ENCODE measurements at regions not wholly inside any gene's neighbourhood (a gene's known extent, or its start where the extent isn't known, plus 50 kb on each side); places are given as distances from the start of the nearest gene placed in this dataset.

- H3K4me3 ChIP-seq (ENCODE audit: low read length) = no peak overlapping the region
- no peak for TF ChIP-seq CTCF (IDR thresholded peaks at IDR 0.05; ENCODE audit: insufficient read depth, low read depth, low read length, missing control alignments)
- no peak for DNase-seq (ENCODE audit: low read depth)
These were observed 131.9 kb downstream of the ZNF326 start for GRCh38 chr1:90126834-90127233.

GRCh38 chr1:90122654-90123340, 127.9 kb downstream of the ZNF326 start:
- no peak for DNase-seq (ENCODE audit: low read depth)
- no peak for TF ChIP-seq CTCF (IDR thresholded peaks at IDR 0.05; ENCODE audit: insufficient read depth, low read depth, low read length, missing control alignments)
- H3K4me3 ChIP-seq (ENCODE audit: low read length) = no peak overlapping the region

- peak; percentile 65 for DNase-seq (ENCODE audit: low read depth)
- H3K4me3 ChIP-seq (ENCODE audit: low read length) = no peak overlapping the region
- TF ChIP-seq CTCF (IDR thresholded peaks at IDR 0.05; ENCODE audit: insufficient read depth, low read depth, low read length, missing control alignments) = peak; percentile 69
These were observed 119.7 kb downstream of the ZNF326 start for GRCh38 chr1:90114521-90115141.

GRCh38 chr1:90107990-90108389, 113.1 kb downstream of the ZNF326 start:
- DNase-seq (ENCODE audit: low read depth) = no peak
- no peak for TF ChIP-seq CTCF (IDR thresholded peaks at IDR 0.05; ENCODE audit: insufficient read depth, low read depth, low read length, missing control alignments)
- H3K4me3 ChIP-seq (ENCODE audit: low read length) = no peak overlapping the region

- no peak for TF ChIP-seq CTCF (IDR thresholded peaks at IDR 0.05; ENCODE audit: insufficient read depth, low read depth, low read length, missing control alignments)
- H3K4me3 ChIP-seq (ENCODE audit: low read length) = no peak overlapping the region
- DNase-seq (ENCODE audit: low read depth) = no peak
These were observed 111.4 kb downstream of the ZNF326 start for GRCh38 chr1:90106311-90106710.

GRCh38 chr1:90104941-90105538, 110.1 kb downstream of the ZNF326 start:
- no peak overlapping the region for H3K4me3 ChIP-seq (ENCODE audit: low read length)
- DNase-seq (ENCODE audit: low read depth) = no peak
- no peak for TF ChIP-seq CTCF (IDR thresholded peaks at IDR 0.05; ENCODE audit: insufficient read depth, low read depth, low read length, missing control alignments)

Data from epithelial cell of esophagus (primary cell).